ENCODE measurements at regions not wholly inside any gene's neighbourhood (a gene's known extent, or its start where the extent isn't known, plus 50 kb on each side); places are given as distances from the start of the nearest gene placed in this dataset.
"Not testable (repeated sequence)": the region's sequence is repeated elsewhere in the genome, so short reads cannot be mapped to it uniquely, and the experiment has no call there.

- no peak for DNase-seq
These were observed 94.6 kb upstream of the IGFBPL1 start for GRCh38 chr9:38518826-38519225.

- peak; percentile 63 for DNase-seq
These were observed 92.0 kb upstream of the IGFBPL1 start for GRCh38 chr9:38516273-38516672.

GRCh38 chr9:38515055-38515454 lies 90.8 kb upstream of the IGFBPL1 start:
- DNase-seq, result not testable (repeated sequence)

- not testable (repeated sequence) for DNase-seq
These were observed 86.1 kb upstream of the IGFBPL1 start for GRCh38 chr9:38510340-38510739.

- no peak for DNase-seq
These were observed 83.3 kb upstream of the IGFBPL1 start for GRCh38 chr9:38507587-38507986.

- DNase-seq, result peak; percentile 3
These were observed 75.9 kb upstream of the IGFBPL1 start for GRCh38 chr9:38500171-38500570.

GRCh38 chr9:38498551-38498950 lies 74.3 kb upstream of the IGFBPL1 start:
- not testable (repeated sequence) for DNase-seq

- DNase-seq, result no peak
These were observed 64.8 kb upstream of the IGFBPL1 start for GRCh38 chr9:38489057-38489456.

GRCh38 chr9:38488156-38488698 lies 64.0 kb upstream of the IGFBPL1 start:
- no peak for DNase-seq

GRCh38 chr9:38487418-38488155 lies 63.3 kb upstream of the IGFBPL1 start:
- not testable (repeated sequence) for DNase-seq

GRCh38 chr9:38486837-38487236 lies 62.6 kb upstream of the IGFBPL1 start:
- no peak for DNase-seq

- no peak for DNase-seq
These were observed 61.9 kb upstream of the IGFBPL1 start for GRCh38 chr9:38486056-38486615.

GRCh38 chr9:38484076-38484665 lies 59.9 kb upstream of the IGFBPL1 start:
- DNase-seq, result not testable (repeated sequence)

GRCh38 chr9:38482918-38483592 lies 58.8 kb upstream of the IGFBPL1 start:
- no peak for DNase-seq

GRCh38 chr9:38478211-38478610 lies 54.0 kb upstream of the IGFBPL1 start:
- no peak for DNase-seq

- not testable (repeated sequence) for DNase-seq
These were observed 50.2 kb upstream of the IGFBPL1 start for GRCh38 chr9:38474476-38474875.
